GM10266 (cell line): ENCODE measurements at regions not wholly inside any gene's neighbourhood (a gene's known extent, or its start where the extent isn't known, plus 50 kb on each side); places are given as distances from the start of the nearest gene placed in this dataset.
"Not testable (repeated sequence)": the region's sequence is repeated elsewhere in the genome, so short reads cannot be mapped to it uniquely, and the experiment has no call there.

Source experiments
- DNase-seq: peaks from one replicate; pipeline ENCODE4 v3.0.0; 2012; ENCODE audit errors: extremely low spot score
- CTCF ChIP-seq: IDR thresholded peaks from 2 replicates; pipeline ENCODE4 v1.5.1; 2012; ENCODE audit warnings: mild to moderate bottlenecking, low read depth; ENCODE audit not compliant: control insufficient read depth, insufficient read depth; ENCODE audit errors: missing control alignments

- no peak for TF ChIP-seq CTCF
- DNase-seq = no peak
Measured at GRCh38 chr18:76616373-76616772, 121.3 kb upstream of the ZNF516 start.

- DNase-seq = no peak
- no peak for TF ChIP-seq CTCF
Measured at GRCh38 chr18:76615065-76615733, 120.2 kb upstream of the ZNF516 start.

GRCh38 chr18:76613755-76614120 is 118.7 kb upstream of the ZNF516 start:
- DNase-seq = no peak
- TF ChIP-seq CTCF = no peak

- DNase-seq = no peak
- no peak for TF ChIP-seq CTCF
Measured at GRCh38 chr18:76613053-76613754, 118.2 kb upstream of the ZNF516 start.

GRCh38 chr18:76611750-76612045 is 116.7 kb upstream of the ZNF516 start:
- DNase-seq = not testable (repeated sequence)

- DNase-seq = no peak
- TF ChIP-seq CTCF = no peak
Measured at GRCh38 chr18:76610933-76611749, 116.1 kb upstream of the ZNF516 start.

- TF ChIP-seq CTCF = no peak
- no peak for DNase-seq
Measured at GRCh38 chr18:76610012-76610411, 115.0 kb upstream of the ZNF516 start.
